ENCODE measurements at regions not wholly inside any gene's neighbourhood (a gene's known extent, or its start where the extent isn't known, plus 50 kb on each side); places are given as distances from the start of the nearest gene placed in this dataset.

DNA sequence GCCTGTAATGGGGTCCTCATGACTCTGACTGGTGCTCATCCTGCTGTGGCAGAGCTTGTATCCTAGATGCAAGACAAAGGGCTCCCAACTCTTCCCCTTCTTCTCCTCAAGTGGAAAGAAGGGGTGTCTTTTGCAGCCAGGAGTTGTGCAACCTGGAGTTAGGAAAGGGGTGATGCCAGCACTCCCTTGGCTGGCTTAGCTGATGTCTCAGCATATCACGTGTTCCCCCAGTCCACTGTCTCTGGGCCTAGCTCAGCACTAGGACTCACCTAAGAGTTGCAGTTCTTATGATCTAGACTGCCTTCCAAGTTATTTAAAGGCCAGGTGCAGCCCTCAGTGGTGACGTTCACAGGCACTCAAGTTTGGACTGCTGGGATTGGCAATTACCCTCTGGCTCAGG lies 146.2 kb upstream of the GORAB start:
- Histone ChIP-seq H3K9me2 (ENCODE audit: insufficient read depth) (no peaks in the 10 kb centered on the region; the same call in 1 of the 2 replicates), H4K20me1 (replicated peaks; ENCODE audit: insufficient read depth) (no peaks in the 10 kb centered on the region), H3K27me3 (ENCODE audit: insufficient read depth) (no peaks in the 10 kb centered on the region), H3K4me3 (no peak overlapping the region), H3K4me1 (ENCODE audit: insufficient read depth) (no peaks in the 10 kb centered on the region), H3K4me2 (no peak overlapping the region), H3K79me2 (replicated peaks; ENCODE audit: insufficient read depth) (no peaks in the 10 kb centered on the region), H3K27ac (ENCODE audit: low read depth) (no peak overlapping the region), H3F3A (replicated peaks; ENCODE audit: low read depth) (no peaks in the 10 kb centered on the region), H2AFZ (no peak overlapping the region), H3K36me3 (ENCODE audit: insufficient read depth) (no peaks in the 10 kb centered on the region)
- Mint-ChIP-seq H3K9me3 (no peaks in the 10 kb centered on the region), H3K36me3 (ENCODE audit: low read depth) (no peaks in the 10 kb centered on the region), H3K4me3 (no peak overlapping the region), H3K4me1 (no peaks in the 10 kb centered on the region), H3K27ac (no peak overlapping the region), H3K27me3 (ENCODE audit: insufficient read depth, low read depth, poor library complexity) (no peaks in the 10 kb centered on the region)
- TF ChIP-seq NANOG (IDR thresholded peaks at IDR 0.05; ENCODE audit: borderline replicate concordance) (no peak), EZH2 (IDR thresholded peaks at IDR 0.05; ENCODE audit: low read depth, unreplicated experiment) (no peak), POLR2AphosphoS5 (IDR thresholded peaks at IDR 0.05; ENCODE audit: low read depth) (no peak), STAT1 (IDR thresholded peaks at IDR 0.05; ENCODE audit: unreplicated experiment) (no peak), ZNF114 (CRISPR knock-in tag; IDR thresholded peaks at IDR 0.05) (no peak), EZH2phosphoT487 (IDR thresholded peaks at IDR 0.05; ENCODE audit: unreplicated experiment) (no peak), JUNB (IDR thresholded peaks at IDR 0.05; ENCODE audit: unreplicated experiment) (no peak), ZNF331 (CRISPR knock-in tag; IDR thresholded peaks at IDR 0.05; ENCODE audit: low read depth) (no peak)
- TF ChIP-seq, protein P1, sequence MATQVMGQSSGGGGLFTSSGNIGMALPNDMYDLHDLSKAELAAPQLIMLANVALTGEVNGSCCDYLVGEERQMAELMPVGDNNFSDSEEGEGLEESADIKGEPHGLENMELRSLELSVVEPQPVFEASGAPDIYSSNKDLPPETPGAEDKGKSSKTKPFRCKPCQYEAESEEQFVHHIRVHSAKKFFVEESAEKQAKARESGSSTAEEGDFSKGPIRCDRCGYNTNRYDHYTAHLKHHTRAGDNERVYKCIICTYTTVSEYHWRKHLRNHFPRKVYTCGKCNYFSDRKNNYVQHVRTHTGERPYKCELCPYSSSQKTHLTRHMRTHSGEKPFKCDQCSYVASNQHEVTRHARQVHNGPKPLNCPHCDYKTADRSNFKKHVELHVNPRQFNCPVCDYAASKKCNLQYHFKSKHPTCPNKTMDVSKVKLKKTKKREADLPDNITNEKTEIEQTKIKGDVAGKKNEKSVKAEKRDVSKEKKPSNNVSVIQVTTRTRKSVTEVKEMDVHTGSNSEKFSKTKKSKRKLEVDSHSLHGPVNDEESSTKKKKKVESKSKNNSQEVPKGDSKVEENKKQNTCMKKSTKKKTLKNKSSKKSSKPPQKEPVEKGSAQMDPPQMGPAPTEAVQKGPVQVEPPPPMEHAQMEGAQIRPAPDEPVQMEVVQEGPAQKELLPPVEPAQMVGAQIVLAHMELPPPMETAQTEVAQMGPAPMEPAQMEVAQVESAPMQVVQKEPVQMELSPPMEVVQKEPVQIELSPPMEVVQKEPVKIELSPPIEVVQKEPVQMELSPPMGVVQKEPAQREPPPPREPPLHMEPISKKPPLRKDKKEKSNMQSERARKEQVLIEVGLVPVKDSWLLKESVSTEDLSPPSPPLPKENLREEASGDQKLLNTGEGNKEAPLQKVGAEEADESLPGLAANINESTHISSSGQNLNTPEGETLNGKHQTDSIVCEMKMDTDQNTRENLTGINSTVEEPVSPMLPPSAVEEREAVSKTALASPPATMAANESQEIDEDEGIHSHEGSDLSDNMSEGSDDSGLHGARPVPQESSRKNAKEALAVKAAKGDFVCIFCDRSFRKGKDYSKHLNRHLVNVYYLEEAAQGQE (IDR thresholded peaks at IDR 0.05; ENCODE audit: unreplicated experiment): no peak
- TF ChIP-seq, protein P2, sequence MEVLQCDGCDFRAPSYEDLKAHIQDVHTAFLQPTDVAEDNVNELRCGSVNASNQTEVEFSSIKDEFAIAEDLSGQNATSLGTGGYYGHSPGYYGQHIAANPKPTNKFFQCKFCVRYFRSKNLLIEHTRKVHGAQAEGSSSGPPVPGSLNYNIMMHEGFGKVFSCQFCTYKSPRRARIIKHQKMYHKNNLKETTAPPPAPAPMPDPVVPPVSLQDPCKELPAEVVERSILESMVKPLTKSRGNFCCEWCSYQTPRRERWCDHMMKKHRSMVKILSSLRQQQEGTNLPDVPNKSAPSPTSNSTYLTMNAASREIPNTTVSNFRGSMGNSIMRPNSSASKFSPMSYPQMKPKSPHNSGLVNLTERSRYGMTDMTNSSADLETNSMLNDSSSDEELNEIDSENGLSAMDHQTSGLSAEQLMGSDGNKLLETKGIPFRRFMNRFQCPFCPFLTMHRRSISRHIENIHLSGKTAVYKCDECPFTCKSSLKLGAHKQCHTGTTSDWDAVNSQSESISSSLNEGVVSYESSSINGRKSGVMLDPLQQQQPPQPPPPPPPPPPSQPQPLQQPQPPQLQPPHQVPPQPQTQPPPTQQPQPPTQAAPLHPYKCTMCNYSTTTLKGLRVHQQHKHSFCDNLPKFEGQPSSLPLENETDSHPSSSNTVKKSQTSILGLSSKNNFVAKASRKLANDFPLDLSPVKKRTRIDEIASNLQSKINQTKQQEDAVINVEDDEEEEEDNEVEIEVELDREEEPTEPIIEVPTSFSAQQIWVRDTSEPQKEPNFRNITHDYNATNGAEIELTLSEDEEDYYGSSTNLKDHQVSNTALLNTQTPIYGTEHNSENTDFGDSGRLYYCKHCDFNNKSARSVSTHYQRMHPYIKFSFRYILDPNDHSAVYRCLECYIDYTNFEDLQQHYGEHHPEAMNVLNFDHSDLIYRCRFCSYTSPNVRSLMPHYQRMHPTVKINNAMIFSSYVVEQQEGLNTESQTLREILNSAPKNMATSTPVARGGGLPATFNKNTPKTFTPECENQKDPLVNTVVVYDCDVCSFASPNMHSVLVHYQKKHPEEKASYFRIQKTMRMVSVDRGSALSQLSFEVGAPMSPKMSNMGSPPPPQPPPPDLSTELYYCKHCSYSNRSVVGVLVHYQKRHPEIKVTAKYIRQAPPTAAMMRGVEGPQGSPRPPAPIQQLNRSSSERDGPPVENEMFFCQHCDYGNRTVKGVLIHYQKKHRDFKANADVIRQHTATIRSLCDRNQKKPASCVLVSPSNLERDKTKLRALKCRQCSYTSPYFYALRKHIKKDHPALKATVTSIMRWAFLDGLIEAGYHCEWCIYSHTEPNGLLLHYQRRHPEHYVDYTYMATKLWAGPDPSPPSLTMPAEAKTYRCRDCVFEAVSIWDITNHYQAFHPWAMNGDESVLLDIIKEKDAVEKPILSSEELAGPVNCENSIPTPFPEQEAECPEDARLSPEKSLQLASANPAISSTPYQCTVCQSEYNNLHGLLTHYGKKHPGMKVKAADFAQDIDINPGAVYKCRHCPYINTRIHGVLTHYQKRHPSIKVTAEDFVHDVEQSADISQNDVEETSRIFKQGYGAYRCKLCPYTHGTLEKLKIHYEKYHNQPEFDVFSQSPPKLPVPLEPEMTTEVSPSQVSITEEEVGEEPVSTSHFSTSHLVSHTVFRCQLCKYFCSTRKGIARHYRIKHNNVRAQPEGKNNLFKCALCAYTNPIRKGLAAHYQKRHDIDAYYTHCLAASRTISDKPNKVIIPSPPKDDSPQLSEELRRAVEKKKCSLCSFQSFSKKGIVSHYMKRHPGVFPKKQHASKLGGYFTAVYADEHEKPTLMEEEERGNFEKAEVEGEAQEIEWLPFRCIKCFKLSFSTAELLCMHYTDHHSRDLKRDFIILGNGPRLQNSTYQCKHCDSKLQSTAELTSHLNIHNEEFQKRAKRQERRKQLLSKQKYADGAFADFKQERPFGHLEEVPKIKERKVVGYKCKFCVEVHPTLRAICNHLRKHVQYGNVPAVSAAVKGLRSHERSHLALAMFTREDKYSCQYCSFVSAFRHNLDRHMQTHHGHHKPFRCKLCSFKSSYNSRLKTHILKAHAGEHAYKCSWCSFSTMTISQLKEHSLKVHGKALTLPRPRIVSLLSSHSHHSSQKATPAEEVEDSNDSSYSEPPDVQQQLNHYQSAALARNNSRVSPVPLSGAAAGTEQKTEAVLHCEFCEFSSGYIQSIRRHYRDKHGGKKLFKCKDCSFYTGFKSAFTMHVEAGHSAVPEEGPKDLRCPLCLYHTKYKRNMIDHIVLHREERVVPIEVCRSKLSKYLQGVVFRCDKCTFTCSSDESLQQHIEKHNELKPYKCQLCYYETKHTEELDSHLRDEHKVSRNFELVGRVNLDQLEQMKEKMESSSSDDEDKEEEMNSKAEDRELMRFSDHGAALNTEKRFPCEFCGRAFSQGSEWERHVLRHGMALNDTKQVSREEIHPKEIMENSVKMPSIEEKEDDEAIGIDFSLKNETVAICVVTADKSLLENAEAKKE (CRISPR knock-in tag; IDR thresholded peaks at IDR 0.05): no peak
- TF ChIP-seq, protein P3, sequence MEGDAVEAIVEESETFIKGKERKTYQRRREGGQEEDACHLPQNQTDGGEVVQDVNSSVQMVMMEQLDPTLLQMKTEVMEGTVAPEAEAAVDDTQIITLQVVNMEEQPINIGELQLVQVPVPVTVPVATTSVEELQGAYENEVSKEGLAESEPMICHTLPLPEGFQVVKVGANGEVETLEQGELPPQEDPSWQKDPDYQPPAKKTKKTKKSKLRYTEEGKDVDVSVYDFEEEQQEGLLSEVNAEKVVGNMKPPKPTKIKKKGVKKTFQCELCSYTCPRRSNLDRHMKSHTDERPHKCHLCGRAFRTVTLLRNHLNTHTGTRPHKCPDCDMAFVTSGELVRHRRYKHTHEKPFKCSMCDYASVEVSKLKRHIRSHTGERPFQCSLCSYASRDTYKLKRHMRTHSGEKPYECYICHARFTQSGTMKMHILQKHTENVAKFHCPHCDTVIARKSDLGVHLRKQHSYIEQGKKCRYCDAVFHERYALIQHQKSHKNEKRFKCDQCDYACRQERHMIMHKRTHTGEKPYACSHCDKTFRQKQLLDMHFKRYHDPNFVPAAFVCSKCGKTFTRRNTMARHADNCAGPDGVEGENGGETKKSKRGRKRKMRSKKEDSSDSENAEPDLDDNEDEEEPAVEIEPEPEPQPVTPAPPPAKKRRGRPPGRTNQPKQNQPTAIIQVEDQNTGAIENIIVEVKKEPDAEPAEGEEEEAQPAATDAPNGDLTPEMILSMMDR (conservative IDR thresholded peaks at IDR 0.05; ENCODE audit: low read depth in 2 of 2): no peak
- TF ChIP-seq, protein P4, sequence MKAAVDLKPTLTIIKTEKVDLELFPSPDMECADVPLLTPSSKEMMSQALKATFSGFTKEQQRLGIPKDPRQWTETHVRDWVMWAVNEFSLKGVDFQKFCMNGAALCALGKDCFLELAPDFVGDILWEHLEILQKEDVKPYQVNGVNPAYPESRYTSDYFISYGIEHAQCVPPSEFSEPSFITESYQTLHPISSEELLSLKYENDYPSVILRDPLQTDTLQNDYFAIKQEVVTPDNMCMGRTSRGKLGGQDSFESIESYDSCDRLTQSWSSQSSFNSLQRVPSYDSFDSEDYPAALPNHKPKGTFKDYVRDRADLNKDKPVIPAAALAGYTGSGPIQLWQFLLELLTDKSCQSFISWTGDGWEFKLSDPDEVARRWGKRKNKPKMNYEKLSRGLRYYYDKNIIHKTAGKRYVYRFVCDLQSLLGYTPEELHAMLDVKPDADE (IDR thresholded peaks at IDR 0.05): no peak
- ATAC-seq (no peak), DNase-seq (ENCODE audit: low spot score) (no peak)
